Naive thymus-derived CD8-positive, alpha-beta T cell (primary cell): ENCODE measurements at regions not wholly inside any gene's neighbourhood (a gene's known extent, or its start where the extent isn't known, plus 50 kb on each side); places are given as distances from the start of the nearest gene placed in this dataset.
"Not testable (repeated sequence)": the region's sequence is repeated elsewhere in the genome, so short reads cannot be mapped to it uniquely, and the experiment has no call there.

Source experiments
- ATAC-seq, 2 donors: fragments of 150-1000 bp; cut with Tn5 transposase in 1 of 2; sonication (Bioruptor Pico), chemical (Tn5 transposase) in 1 of 2; 1 replicate in 1 of 2; 2 replicates in 1 of 2; pipeline ENCODE4 v1.10.0; 2021; ENCODE audit warnings: mild to moderate bottlenecking in 2 of 2, moderate library complexity in 2 of 2
- POLR2A ChIA-PET: fragments of 350-600 bp; sonication (Branson Sonifier 250); formaldehyde crosslinking; loops from one replicate; lab custom pipeline; 2021; ENCODE audit warnings: antibody characterized with exemption; lab: Charles Lee
- DNase-seq, 10 donors: peaks; one replicate each; pipeline versions ENCODE4 v3.0.0 to v3.0.0-alpha.2; 2020 to 2022
- H3K27ac Mint-ChIP-seq, 10 donors: one replicate each; pipeline ENCODE4 v1.8.0; 2020 to 2022; ENCODE audit warnings: mild to moderate bottlenecking in 10 of 10, mixed read lengths in 10 of 10, moderate library complexity in 4 of 10, inconsistent platforms in 1 of 10
- H3K27me3 Mint-ChIP-seq, 5 donors: one replicate each; pipeline ENCODE4 v1.8.0; 2021 to 2022; ENCODE audit warnings: mixed read lengths in 5 of 5
- H3K36me3 Mint-ChIP-seq, 3 donors: one replicate each; pipeline ENCODE4 v1.8.0; 2020 to 2022; ENCODE audit warnings: mixed read lengths in 3 of 3, mild to moderate bottlenecking in 2 of 3, inconsistent platforms in 1 of 3
- H3K4me1 Mint-ChIP-seq, 4 donors: one replicate each; pipeline ENCODE4 v1.8.0; 2021 to 2022; ENCODE audit warnings: mixed read lengths in 4 of 4
- H3K4me3 Mint-ChIP-seq, 10 donors: one replicate each; pipeline ENCODE4 v1.8.0; 2020 to 2022; ENCODE audit warnings: mild to moderate bottlenecking in 10 of 10, mixed read lengths in 10 of 10, moderate library complexity in 6 of 10, inconsistent platforms in 1 of 10
- H3K9me3 Mint-ChIP-seq, 9 donors: one replicate each; pipeline ENCODE4 v1.8.0; 2020 to 2022; ENCODE audit warnings: mixed read lengths in 9 of 9, mild to moderate bottlenecking in 3 of 9, inconsistent platforms in 1 of 9, moderate library complexity in 1 of 9

GRCh38 chr2:65620524-65620923 is 188.1 kb upstream of the SPRED2 start:
- Mint-ChIP-seq H3K4me3 (no peak overlapping the region), H3K4me1 (peaks cover 5 to 11% (median 8%) of the 10 kb centered on the region in 4 donors), H3K27me3 (peaks cover 15 to 20% (median 17%) of the 10 kb centered on the region in 5 donors), H3K36me3 (no peaks in the 10 kb centered on the region), H3K27ac (no peak overlapping the region), H3K9me3 (no peaks in the 10 kb centered on the region)
- no peak for ATAC-seq
- POLR2A ChIA-PET, result no interaction called here
- DNase-seq, result no peak

- Mint-ChIP-seq H3K4me1 (peaks cover 5 to 11% (median 8%) of the 10 kb centered on the region in 4 donors), H3K9me3 (no peaks in the 10 kb centered on the region), H3K27me3 (peaks cover 15 to 20% (median 17%) of the 10 kb centered on the region in 5 donors), H3K36me3 (no peaks in the 10 kb centered on the region), H3K4me3 (no peak overlapping the region), H3K27ac (no peak overlapping the region)
- DNase-seq (no peak), ATAC-seq (no peak)
- POLR2A ChIA-PET, result no interaction called here
Observed at GRCh38 chr2:65620026-65620425, 187.6 kb upstream of the SPRED2 start.

GRCh38 chr2:65615602-65616001 is 183.2 kb upstream of the SPRED2 start:
- ATAC-seq (no peak), DNase-seq (no peak)
- Mint-ChIP-seq H3K4me1 (no peaks in the 10 kb centered on the region), H3K4me3 (no peak overlapping the region), H3K36me3 (no peaks in the 10 kb centered on the region), H3K27me3 (peaks cover 0 to 5% (median 0%) of the 10 kb centered on the region in 5 donors), H3K27ac (no peak overlapping the region), H3K9me3 (no peaks in the 10 kb centered on the region)
- POLR2A ChIA-PET, result no interaction called here

GRCh38 chr2:65613968-65614555 is 181.7 kb upstream of the SPRED2 start:
- ATAC-seq, result no peak
- H3K4me1 Mint-ChIP-seq, result no peaks in the 10 kb centered on the region
- H3K27me3 Mint-ChIP-seq, result no peaks in the 10 kb centered on the region
- no peak overlapping the region for H3K27ac Mint-ChIP-seq
- no peak for DNase-seq
- H3K9me3 Mint-ChIP-seq, result no peaks in the 10 kb centered on the region
- no peaks in the 10 kb centered on the region for H3K36me3 Mint-ChIP-seq
- no peak overlapping the region for H3K4me3 Mint-ChIP-seq
- POLR2A ChIA-PET, result no interaction called here

- Mint-ChIP-seq H3K36me3 (no peaks in the 10 kb centered on the region), H3K4me3 (no peak overlapping the region), H3K9me3 (no peaks in the 10 kb centered on the region), H3K27me3 (peaks cover 0 to 4% (median 0%) of the 10 kb centered on the region in 5 donors), H3K27ac (no peak overlapping the region), H3K4me1 (peaks cover 0 to 16% (median under 1%) of the 10 kb centered on the region in 4 donors)
- DNase-seq, result no peak
- POLR2A ChIA-PET, result no interaction called here
- no peak for ATAC-seq
Observed at GRCh38 chr2:65611488-65611887, 179.1 kb upstream of the SPRED2 start.

GRCh38 chr2:65608916-65609315 is 176.5 kb upstream of the SPRED2 start:
- no peak for ATAC-seq
- H3K4me1 Mint-ChIP-seq, result peaks cover 0 to 41% (median 8%) of the 10 kb centered on the region in 4 donors

GRCh38 chr2:65608466-65608865 is 176.1 kb upstream of the SPRED2 start:
- Mint-ChIP-seq H3K9me3 (no peaks in the 10 kb centered on the region), H3K27me3 (peaks cover 0 to 4% (median 0%) of the 10 kb centered on the region in 5 donors), H3K4me1 (peaks cover 0 to 41% (median 8%) of the 10 kb centered on the region in 4 donors), H3K4me3 (no peak overlapping the region), H3K27ac (no peak overlapping the region), H3K36me3 (no peaks in the 10 kb centered on the region)
- no peak for DNase-seq
- POLR2A ChIA-PET, result no interaction called here
- no peak for ATAC-seq

More at GRCh38 chr2:65608916-65609315, 176.5 kb upstream of the SPRED2 start:
- no peak for DNase-seq
- no peaks in the 10 kb centered on the region for H3K9me3 Mint-ChIP-seq
- peaks cover 0 to 4% (median 0%) of the 10 kb centered on the region in 5 donors for H3K27me3 Mint-ChIP-seq
- no peak overlapping the region for H3K4me3 Mint-ChIP-seq
- no peak overlapping the region for H3K27ac Mint-ChIP-seq
- POLR2A ChIA-PET, result no interaction called here
- no peaks in the 10 kb centered on the region for H3K36me3 Mint-ChIP-seq

- peaks cover 0 to 45% (median 8%) of the 10 kb centered on the region in 4 donors for H3K4me1 Mint-ChIP-seq
- no peak for ATAC-seq
- POLR2A ChIA-PET, result no interaction called here
- peaks cover 0 to 4% (median 0%) of the 10 kb centered on the region in 5 donors for H3K27me3 Mint-ChIP-seq
- DNase-seq, result no peak
- no peak overlapping the region for H3K27ac Mint-ChIP-seq
- no peaks in the 10 kb centered on the region for H3K9me3 Mint-ChIP-seq
- no peaks in the 10 kb centered on the region for H3K36me3 Mint-ChIP-seq
- H3K4me3 Mint-ChIP-seq, result no peak overlapping the region
Observed at GRCh38 chr2:65607662-65608305, 175.4 kb upstream of the SPRED2 start.

GRCh38 chr2:65605743-65606058 is 173.3 kb upstream of the SPRED2 start:
- H3K27ac Mint-ChIP-seq, result no peak overlapping the region
- H3K36me3 Mint-ChIP-seq, result no peaks in the 10 kb centered on the region
- H3K27me3 Mint-ChIP-seq, result peaks cover 0 to 4% (median 0%) of the 10 kb centered on the region in 5 donors
- ATAC-seq (no peak), DNase-seq (no peak)
- H3K4me1 Mint-ChIP-seq, result peaks cover 0 to 47% (median 8%) of the 10 kb centered on the region in 4 donors
- no peaks in the 10 kb centered on the region for H3K9me3 Mint-ChIP-seq
- no peak overlapping the region for H3K4me3 Mint-ChIP-seq
- POLR2A ChIA-PET, result no interaction called here

- Mint-ChIP-seq H3K27me3 (peaks cover 0 to 4% (median 0%) of the 10 kb centered on the region in 5 donors), H3K36me3 (no peaks in the 10 kb centered on the region), H3K27ac (no peak overlapping the region), H3K9me3 (no peaks in the 10 kb centered on the region), H3K4me1 (peaks cover 0 to 47% (median 8%) of the 10 kb centered on the region in 4 donors), H3K4me3 (no peak overlapping the region)
- POLR2A ChIA-PET, result no interaction called here
- ATAC-seq, result no peak
- DNase-seq, result no peak
Observed at GRCh38 chr2:65605058-65605742, 172.8 kb upstream of the SPRED2 start.

- POLR2A ChIA-PET, result no interaction called here
- Mint-ChIP-seq H3K27ac (no peak overlapping the region), H3K36me3 (no peaks in the 10 kb centered on the region), H3K27me3 (peaks cover 0 to 4% (median 2%) of the 10 kb centered on the region in 5 donors), H3K9me3 (no peaks in the 10 kb centered on the region), H3K4me1 (peaks cover 0 to 47% (median 8%) of the 10 kb centered on the region in 4 donors), H3K4me3 (no peak overlapping the region)
- ATAC-seq (no peak), DNase-seq (no peak)
Observed at GRCh38 chr2:65604246-65604645, 171.8 kb upstream of the SPRED2 start.

GRCh38 chr2:65602603-65603235 is 170.3 kb upstream of the SPRED2 start:
- H3K27ac Mint-ChIP-seq, result peak overlapping the region in 1 of 10 donors; percentile 36
- no peaks in the 10 kb centered on the region for H3K9me3 Mint-ChIP-seq
- no peak overlapping the region for H3K4me3 Mint-ChIP-seq
- ATAC-seq (no peak), DNase-seq (no peak)
- H3K36me3 Mint-ChIP-seq, result no peaks in the 10 kb centered on the region
- H3K4me1 Mint-ChIP-seq, result peaks cover 0 to 42% (median 8%) of the 10 kb centered on the region in 4 donors
- peaks cover 0 to 6% (median 0%) of the 10 kb centered on the region in 5 donors for H3K27me3 Mint-ChIP-seq
- POLR2A ChIA-PET, result no interaction called here

GRCh38 chr2:65600871-65601270 is 168.5 kb upstream of the SPRED2 start:
- H3K4me3 Mint-ChIP-seq, H3K9me3 Mint-ChIP-seq, H3K27ac Mint-ChIP-seq, DNase-seq, ATAC-seq, H3K36me3 Mint-ChIP-seq, POLR2A ChIA-PET: not testable (repeated sequence)
- Mint-ChIP-seq H3K4me1 (peaks cover 0 to 25% (median 2%) of the 10 kb centered on the region in 4 donors), H3K27me3 (peaks cover 4 to 10% (median 10%) of the 10 kb centered on the region in 5 donors)
